ENCODE measurements at regions not wholly inside any gene's neighbourhood (a gene's known extent, or its start where the extent isn't known, plus 50 kb on each side); places are given as distances from the start of the nearest gene placed in this dataset.
"Not testable (repeated sequence)": the region's sequence is repeated elsewhere in the genome, so short reads cannot be mapped to it uniquely, and the experiment has no call there.

DNA sequence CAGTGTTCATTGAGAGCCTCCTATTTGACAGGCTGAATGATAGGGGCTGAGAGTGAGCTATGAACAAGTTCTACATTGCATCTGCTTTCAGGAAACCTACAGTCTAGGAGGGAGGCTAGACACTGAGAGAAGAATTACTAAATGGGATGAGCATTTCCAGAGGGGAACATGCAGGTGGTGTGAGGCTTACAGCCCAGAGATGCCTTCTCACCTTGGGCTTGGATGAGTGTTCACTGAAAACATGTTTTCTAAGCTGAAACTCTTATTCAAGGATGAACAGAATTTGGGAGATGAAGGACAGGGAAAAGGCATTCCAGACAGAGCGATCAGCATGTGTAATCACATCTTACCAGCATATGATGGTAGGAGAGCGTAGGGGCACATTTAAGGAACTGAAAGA, 177.5 kb upstream of the E2F8 start:
- Histone ChIP-seq H3K27ac (ENCODE audit: low read length) (no peak overlapping the region), H3K9ac (ENCODE audit: low read depth, low read length) (no peak overlapping the region), H4K20me1 (ENCODE audit: insufficient read depth, low read length) (no peaks in the 10 kb centered on the region), H3K9me3 (ENCODE audit: insufficient read depth, low read length, severe bottlenecking) (no peaks in the 10 kb centered on the region), H3K4me1 (ENCODE audit: insufficient read depth, low read length) (no peaks in the 10 kb centered on the region), H3K4me2 (ENCODE audit: insufficient read depth, low read length) (no peak overlapping the region), H3K36me3 (ENCODE audit: insufficient read depth, low read length) (no peaks in the 10 kb centered on the region), H3K79me2 (ENCODE audit: insufficient read depth, low read length) (no peaks in the 10 kb centered on the region), H3K4me3 (ENCODE audit: low read depth in 1 of 2, low read length in 2 of 2) (no peak overlapping the region), H2AFZ (ENCODE audit: low read depth, low read length) (no peak overlapping the region), H3K27me3 (ENCODE audit: insufficient read depth, low read length, poor library complexity) (peaks cover 3% of the 10 kb centered on the region)
- DNase-seq (no peak), ATAC-seq (ENCODE audit: insufficient read depth, low read depth) (no peak)
- TF ChIP-seq, protein P1, sequence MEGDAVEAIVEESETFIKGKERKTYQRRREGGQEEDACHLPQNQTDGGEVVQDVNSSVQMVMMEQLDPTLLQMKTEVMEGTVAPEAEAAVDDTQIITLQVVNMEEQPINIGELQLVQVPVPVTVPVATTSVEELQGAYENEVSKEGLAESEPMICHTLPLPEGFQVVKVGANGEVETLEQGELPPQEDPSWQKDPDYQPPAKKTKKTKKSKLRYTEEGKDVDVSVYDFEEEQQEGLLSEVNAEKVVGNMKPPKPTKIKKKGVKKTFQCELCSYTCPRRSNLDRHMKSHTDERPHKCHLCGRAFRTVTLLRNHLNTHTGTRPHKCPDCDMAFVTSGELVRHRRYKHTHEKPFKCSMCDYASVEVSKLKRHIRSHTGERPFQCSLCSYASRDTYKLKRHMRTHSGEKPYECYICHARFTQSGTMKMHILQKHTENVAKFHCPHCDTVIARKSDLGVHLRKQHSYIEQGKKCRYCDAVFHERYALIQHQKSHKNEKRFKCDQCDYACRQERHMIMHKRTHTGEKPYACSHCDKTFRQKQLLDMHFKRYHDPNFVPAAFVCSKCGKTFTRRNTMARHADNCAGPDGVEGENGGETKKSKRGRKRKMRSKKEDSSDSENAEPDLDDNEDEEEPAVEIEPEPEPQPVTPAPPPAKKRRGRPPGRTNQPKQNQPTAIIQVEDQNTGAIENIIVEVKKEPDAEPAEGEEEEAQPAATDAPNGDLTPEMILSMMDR (IDR thresholded peaks at IDR 0.05; ENCODE audit: borderline replicate concordance, extremely low read depth, low read length, poor library complexity, severe bottlenecking): no peak
- no peak for TF ChIP-seq EZH2 (IDR thresholded peaks at IDR 0.05; ENCODE audit: borderline replicate concordance, low read depth, low read length, severe bottlenecking)

DNA sequence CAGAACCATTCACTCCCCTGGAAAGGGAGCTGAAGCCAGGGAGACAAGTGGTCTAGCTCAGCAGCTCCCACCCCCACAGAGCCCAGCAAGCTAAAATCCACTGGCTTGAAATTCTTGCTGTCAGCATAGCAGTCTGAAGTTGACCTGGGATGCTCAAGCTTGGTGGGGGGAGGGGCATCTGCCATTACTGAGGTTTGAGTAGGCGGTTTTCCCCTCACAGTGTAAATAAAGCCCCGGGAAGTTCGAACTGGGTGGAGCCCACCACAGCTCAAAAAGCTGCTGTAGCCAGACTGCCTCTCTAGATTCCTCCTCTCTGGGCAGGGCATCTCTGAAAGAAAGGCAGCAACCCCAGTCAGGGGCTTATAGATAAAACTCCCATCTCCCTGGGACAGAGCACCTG, 171.3 kb upstream of the E2F8 start:
- H3K27me3 ChIP-seq (ENCODE audit: insufficient read depth, low read length, poor library complexity); H3K4me3 ChIP-seq (ENCODE audit: low read depth in 1 of 2, low read length in 2 of 2): not testable (repeated sequence)

DNA sequence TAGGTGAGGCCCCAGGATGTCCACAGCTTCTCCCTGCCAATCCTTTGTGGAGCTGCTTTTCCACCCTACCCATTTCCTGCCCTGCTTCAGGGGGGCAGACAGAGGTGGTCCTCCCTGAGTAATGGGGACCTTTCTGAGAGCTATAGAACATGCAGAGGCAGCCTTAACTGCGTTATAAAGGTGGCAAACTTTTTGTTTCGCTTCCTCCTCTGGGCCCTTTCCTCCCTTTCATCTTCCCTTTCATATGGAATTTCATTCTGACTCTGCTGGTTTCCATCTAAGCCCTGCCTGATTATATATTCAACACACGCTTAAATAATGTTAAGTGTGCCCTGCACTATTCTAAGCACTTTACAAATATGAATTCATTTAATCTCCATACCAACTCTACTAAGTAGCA, 169.3 kb upstream of the E2F8 start:
- no peak overlapping the region for H2AFZ ChIP-seq (ENCODE audit: low read depth, low read length)
- H3K4me1 ChIP-seq (ENCODE audit: insufficient read depth, low read length): no peaks in the 10 kb centered on the region
- ATAC-seq (ENCODE audit: insufficient read depth, low read depth) (no peak), DNase-seq (no peak)
- no peak overlapping the region for H3K4me2 ChIP-seq (ENCODE audit: insufficient read depth, low read length)
- peaks cover 14% of the 10 kb centered on the region for H3K27me3 ChIP-seq (ENCODE audit: insufficient read depth, low read length, poor library complexity)
- H4K20me1 ChIP-seq (ENCODE audit: insufficient read depth, low read length): no peaks in the 10 kb centered on the region
- H3K27ac ChIP-seq (ENCODE audit: low read length): no peak overlapping the region
- no peaks in the 10 kb centered on the region for H3K79me2 ChIP-seq (ENCODE audit: insufficient read depth, low read length)
- no peaks in the 10 kb centered on the region for H3K36me3 ChIP-seq (ENCODE audit: insufficient read depth, low read length)
- no peaks in the 10 kb centered on the region for H3K9me3 ChIP-seq (ENCODE audit: insufficient read depth, low read length, severe bottlenecking)
- no peak overlapping the region for H3K4me3 ChIP-seq (ENCODE audit: low read depth in 1 of 2, low read length in 2 of 2)
- no peak for TF ChIP-seq EZH2 (IDR thresholded peaks at IDR 0.05; ENCODE audit: borderline replicate concordance, low read depth, low read length, severe bottlenecking)
- TF ChIP-seq, protein P1 (IDR thresholded peaks at IDR 0.05; ENCODE audit: borderline replicate concordance, extremely low read depth, low read length, poor library complexity, severe bottlenecking): no peak
- H3K9ac ChIP-seq (ENCODE audit: low read depth, low read length): no peak overlapping the region

More for the DNA sequence above, 171.3 kb upstream of the E2F8 start:
- H3K27ac ChIP-seq (ENCODE audit: low read length); DNase-seq; H2AFZ ChIP-seq (ENCODE audit: low read depth, low read length); H3K36me3 ChIP-seq (ENCODE audit: insufficient read depth, low read length); H3K4me1 ChIP-seq (ENCODE audit: insufficient read depth, low read length); H3K79me2 ChIP-seq (ENCODE audit: insufficient read depth, low read length); H3K4me2 ChIP-seq (ENCODE audit: insufficient read depth, low read length); H3K9ac ChIP-seq (ENCODE audit: low read depth, low read length); H4K20me1 ChIP-seq (ENCODE audit: insufficient read depth, low read length); ATAC-seq (ENCODE audit: insufficient read depth, low read depth); H3K9me3 ChIP-seq (ENCODE audit: insufficient read depth, low read length, severe bottlenecking): not testable (repeated sequence)

DNA sequence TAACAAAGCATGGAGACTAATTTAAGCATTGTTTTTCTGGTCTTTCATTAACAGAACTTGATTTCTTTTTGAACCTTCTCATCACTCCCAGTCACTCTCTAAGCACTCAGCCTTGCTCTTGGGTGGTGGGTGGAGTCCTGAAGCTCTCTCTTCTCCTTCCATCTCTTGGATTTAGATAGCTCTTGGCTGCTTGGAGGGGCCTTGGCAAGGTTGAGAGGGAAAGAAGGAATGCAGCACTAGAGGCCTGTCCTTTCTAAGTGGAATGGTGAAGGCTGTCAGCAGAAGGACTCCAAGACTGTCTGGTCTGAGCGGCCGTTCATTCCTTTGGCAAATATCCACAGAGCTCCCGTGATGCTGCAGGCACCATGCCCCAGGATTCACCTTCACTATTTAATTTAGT, 168.6 kb upstream of the E2F8 start:
- no peak for ATAC-seq (ENCODE audit: insufficient read depth, low read depth)
- TF ChIP-seq EZH2 (IDR thresholded peaks at IDR 0.05; ENCODE audit: borderline replicate concordance, low read depth, low read length, severe bottlenecking): no peak
- TF ChIP-seq, protein P1 (IDR thresholded peaks at IDR 0.05; ENCODE audit: borderline replicate concordance, extremely low read depth, low read length, poor library complexity, severe bottlenecking): no peak
- Histone ChIP-seq H3K4me3 (ENCODE audit: low read depth in 1 of 2, low read length in 2 of 2) (no peak overlapping the region), H3K79me2 (ENCODE audit: insufficient read depth, low read length) (no peaks in the 10 kb centered on the region), H3K9ac (ENCODE audit: low read depth, low read length) (no peak overlapping the region), H3K27ac (ENCODE audit: low read length) (no peak overlapping the region), H4K20me1 (ENCODE audit: insufficient read depth, low read length) (no peaks in the 10 kb centered on the region), H3K36me3 (ENCODE audit: insufficient read depth, low read length) (no peaks in the 10 kb centered on the region), H3K4me1 (ENCODE audit: insufficient read depth, low read length) (no peaks in the 10 kb centered on the region), H3K9me3 (ENCODE audit: insufficient read depth, low read length, severe bottlenecking) (no peaks in the 10 kb centered on the region), H3K4me2 (ENCODE audit: insufficient read depth, low read length) (no peak overlapping the region), H3K27me3 (ENCODE audit: insufficient read depth, low read length, poor library complexity) (peaks cover 16% of the 10 kb centered on the region), H2AFZ (ENCODE audit: low read depth, low read length) (no peak overlapping the region)
- DNase-seq: no peak
